Endothelial cell of umbilical vein (primary cell): ENCODE measurements at regions not wholly inside any gene's neighbourhood (a gene's known extent, or its start where the extent isn't known, plus 50 kb on each side); places are given as distances from the start of the nearest gene placed in this dataset.

Source experiments
- BruUV-seq: library from RNA; stranded (reverse); fragments of 400-500 nt; replicated peaks from 2 replicates; lab custom pipeline; 2021; lab: Mats Ljungman, UMichigan
- CTCF ChIA-PET: fragments of 300-600, 350-600 bp; sonication (Branson Sonifier 250); formaldehyde crosslinking; loops from one replicate; lab custom pipeline; 2021; ENCODE audit warnings: antibody characterized with exemption, inconsistent platforms; lab: Charles Lee
- POLR2A ChIA-PET: fragments of 300-600, 350-600 bp; sonication (Branson Sonifier 250); formaldehyde crosslinking; loops from one replicate; lab custom pipeline; 2021; ENCODE audit warnings: antibody characterized with exemption, inconsistent platforms; lab: Charles Lee
- DNase-seq: peaks from one replicate; pipeline ENCODE4 v3.0.0-alpha.2; 2011; ENCODE audit warnings: low read depth, low spot score
- FAIRE-seq: peaks from 2 replicates; lab custom pipeline; 2011; peaks lifted over from hg19 to GRCh38; lab: Jason Lieb, UNC
- H2AFZ ChIP-seq: 2 replicates; pipeline ENCODE4 v1.6.0; 2012; ENCODE audit warnings: low read depth, low read length, control low read depth, inconsistent platforms
- H3K27ac ChIP-seq: 2 replicates; pipeline ENCODE4 v1.5.1; 2011; ENCODE audit warnings: low read depth, mild to moderate bottlenecking, control low read depth, low read length, moderate library complexity; ENCODE audit not compliant: insufficient read depth
- H3K27me3 ChIP-seq, 2 experiments: 2 replicates each; pipeline versions ENCODE4 v1.6.0 to v1.6.1; 2011; ENCODE audit warnings: low read length in 2 of 2, mixed read lengths in 1 of 2; ENCODE audit not compliant: control insufficient read depth in 2 of 2, insufficient read depth in 2 of 2
- H3K36me3 ChIP-seq, 2 experiments: 2 replicates in 1 of 2; 3 replicates in 1 of 2; pipeline ENCODE4 v1.5.1; 2011; ENCODE audit warnings: low read length in 2 of 2, mild to moderate bottlenecking in 1 of 2, moderate library complexity in 1 of 2; ENCODE audit not compliant: control insufficient read depth in 2 of 2, insufficient read depth in 2 of 2; ENCODE audit errors: extremely low read depth in 1 of 2
- H3K4me1 ChIP-seq: 3 replicates; pipeline ENCODE4 v1.5.1; 2011; ENCODE audit warnings: mild to moderate bottlenecking, low read length; ENCODE audit not compliant: control insufficient read depth, insufficient read depth; ENCODE audit errors: extremely low read depth
- H3K4me2 ChIP-seq: 2 replicates; pipeline ENCODE4 v1.6.1; 2011; ENCODE audit warnings: low read length, control low read depth, mixed read lengths; ENCODE audit not compliant: insufficient read depth
- H3K4me3 ChIP-seq, 3 experiments: fragments of 200-600 bp in 1 of 3; sonication (generic), shearing (Covaris generic) in 1 of 3; replicated peaks in 1 of 3; 2 replicates each; pipeline ENCODE4 v1.5.1; 2011 to 2016; ENCODE audit warnings: control low read depth in 3 of 3, low read length in 3 of 3, mild to moderate bottlenecking in 2 of 3, inconsistent platforms in 1 of 3, low read depth in 1 of 3, moderate library complexity in 1 of 3; ENCODE audit not compliant: insufficient read depth in 1 of 3
- H3K79me2 ChIP-seq: 2 replicates; pipeline ENCODE4 v1.6.0; 2012; ENCODE audit warnings: low read length, inconsistent platforms; ENCODE audit not compliant: control insufficient read depth, insufficient read depth
- H3K9ac ChIP-seq: replicated peaks from 2 replicates; pipeline ENCODE3; 2011; ENCODE audit warnings: low read length, control low read depth; ENCODE audit not compliant: insufficient read depth; ENCODE audit errors: extremely low read depth
- H3K9me1 ChIP-seq: replicated peaks from 3 replicates; pipeline ENCODE4 v1.6.0; 2011; ENCODE audit warnings: mild to moderate bottlenecking, low read length; ENCODE audit not compliant: control insufficient read depth, insufficient read depth; ENCODE audit errors: extremely low read depth
- H3K9me3 ChIP-seq: replicated peaks from 2 replicates; pipeline ENCODE4 v1.5.1; 2012; ENCODE audit warnings: low read length, inconsistent platforms; ENCODE audit not compliant: control insufficient read depth, insufficient read depth
- H4K20me1 ChIP-seq: replicated peaks from 2 replicates; pipeline ENCODE3; 2011; ENCODE audit warnings: mild to moderate bottlenecking, low read length; ENCODE audit not compliant: control insufficient read depth, insufficient read depth; ENCODE audit errors: extremely low read depth
- CTCF ChIP-seq, 2 donors: IDR thresholded peaks; 1 replicate in 1 of 2; 2 replicates in 1 of 2; pipeline ENCODE4 v1.5.1; 2011; ENCODE audit warnings: low read length in 2 of 2, mild to moderate bottlenecking in 2 of 2, moderate library complexity in 2 of 2, control low read depth in 1 of 2, inconsistent platforms in 1 of 2, low read depth in 1 of 2; ENCODE audit not compliant: insufficient read depth in 1 of 2; ENCODE audit errors: extremely low read depth in 1 of 2
- EZH2 ChIP-seq: IDR thresholded peaks from 2 replicates; pipeline ENCODE4 v1.6.1; 2012; ENCODE audit warnings: borderline replicate concordance, low read depth, mild to moderate bottlenecking, moderate library complexity, low read length, inconsistent platforms; ENCODE audit not compliant: severe bottlenecking
- FOS ChIP-seq: IDR thresholded peaks from 2 replicates; pipeline ENCODE4 v1.6.1; 2011; ENCODE audit warnings: mild to moderate bottlenecking, low read length, moderate library complexity, borderline replicate concordance; ENCODE audit not compliant: insufficient read depth
- GATA2 ChIP-seq: IDR thresholded peaks from 2 replicates; pipeline ENCODE4 v1.7.0; 2011; ENCODE audit warnings: low read depth, mild to moderate bottlenecking, moderate library complexity, mixed read lengths, low read length; ENCODE audit not compliant: insufficient read length, insufficient read depth
- JUN ChIP-seq: IDR thresholded peaks from 2 replicates; pipeline ENCODE4 v1.6.1; 2011; ENCODE audit warnings: borderline replicate concordance, low read depth; ENCODE audit not compliant: insufficient read length, insufficient read depth
- MYC ChIP-seq: IDR thresholded peaks from one replicate; pipeline ENCODE4 v1.6.1; 2011; ENCODE audit warnings: mild to moderate bottlenecking, low read depth, low read length
- POLR2A ChIP-seq: IDR thresholded peaks from 2 replicates; pipeline ENCODE4 v1.6.1; 2012; ENCODE audit warnings: low read depth, mild to moderate bottlenecking, control low read depth, low read length
- POLR2AphosphoS5 ChIP-seq: IDR thresholded peaks from 2 replicates; pipeline ENCODE4 v1.6.1; 2012; ENCODE audit warnings: low read depth, mild to moderate bottlenecking, control low read depth, low read length, moderate library complexity; ENCODE audit not compliant: insufficient read depth
- dilution Hi-C: fragments of 300-500 bp; cut with MboI; formaldehyde crosslinking; loops from one replicate; pipeline ENCODE4 v1.15.0; 2019; ENCODE audit warnings: low sequenced_read_pairs; ENCODE audit not compliant: extremely low pct_ligation_motif_present
- intact Hi-C: fragments of 100-400 bp; cut with micrococcal nuclease; formaldehyde crosslinking; loops from one replicate; pipeline ENCODE4 v1.10.0; 2022
- TF ChIP-seq, protein P1 (sequence below): IDR thresholded peaks from 2 replicates; pipeline ENCODE4 v1.6.1; 2011; ENCODE audit not compliant: insufficient read depth, insufficient read length

- BruUV-seq: no TSS peak
- TF ChIP-seq POLR2AphosphoS5 (no peak), CTCF (IDR thresholded peaks at IDR 0.05; ENCODE audit: extremely low read depth in 1 of 2, insufficient read depth in 1 of 2, low read depth in 1 of 2, low read length in 2 of 2) (no peak), JUN (no peak), EZH2 (no peak), POLR2A (no peak), GATA2 (no peak), MYC (no peak), FOS (no peak)
- TF ChIP-seq, protein P1, sequence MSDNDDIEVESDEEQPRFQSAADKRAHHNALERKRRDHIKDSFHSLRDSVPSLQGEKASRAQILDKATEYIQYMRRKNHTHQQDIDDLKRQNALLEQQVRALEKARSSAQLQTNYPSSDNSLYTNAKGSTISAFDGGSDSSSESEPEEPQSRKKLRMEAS: no peak
- no peak overlapping the region for H3K9ac ChIP-seq
- intact Hi-C loops (no loop called here), dilution Hi-C loops (no loop called here)
- H3K27me3 ChIP-seq: peaks cover 2 to 6% of the 10 kb centered on the region in 2 experiments
- no peak for FAIRE-seq
- H3K4me1 ChIP-seq: no peaks in the 10 kb centered on the region
- no peak overlapping the region for H3K4me2 ChIP-seq
- CTCF ChIA-PET: interaction anchor here (1.3 kb wide), 1 partner anchor 17 kb away, joined by 3 read pairs; no protein-coding TSS in a partner anchor
- no peaks in the 10 kb centered on the region for H4K20me1 ChIP-seq
- no peak overlapping the region for H3K27ac ChIP-seq
- no peaks in the 10 kb centered on the region for H3K36me3 ChIP-seq
- no peaks in the 10 kb centered on the region for H3K9me3 ChIP-seq
- DNase-seq: no peak
- H2AFZ ChIP-seq: no peak overlapping the region
- POLR2A ChIA-PET: interaction anchor here (0.6 kb wide), 1 partner anchor 370 kb away, joined by 3 read pairs; no protein-coding TSS in a partner anchor
- no peaks in the 10 kb centered on the region for H3K9me1 ChIP-seq
- H3K79me2 ChIP-seq: no peaks in the 10 kb centered on the region
- no peak overlapping the region for H3K4me3 ChIP-seq
Measured at GRCh38 chr4:53821179-53821851, 230.0 kb upstream of the LNX1 start.
